HG03095 (cell line): ENCODE measurements at regions not wholly inside any gene's neighbourhood (a gene's known extent, or its start where the extent isn't known, plus 50 kb on each side); places are given as distances from the start of the nearest gene placed in this dataset.
"Not testable (repeated sequence)": the region's sequence is repeated elsewhere in the genome, so short reads cannot be mapped to it uniquely, and the experiment has no call there.

Source experiments
- ATAC-seq: cut with Tn5 transposase; IDR thresholded peaks from one replicate; pipeline ENCODE4 v1.9.1; 2021; ENCODE audit warnings: moderate library complexity; ENCODE audit not compliant: unreplicated experiment

DNA sequence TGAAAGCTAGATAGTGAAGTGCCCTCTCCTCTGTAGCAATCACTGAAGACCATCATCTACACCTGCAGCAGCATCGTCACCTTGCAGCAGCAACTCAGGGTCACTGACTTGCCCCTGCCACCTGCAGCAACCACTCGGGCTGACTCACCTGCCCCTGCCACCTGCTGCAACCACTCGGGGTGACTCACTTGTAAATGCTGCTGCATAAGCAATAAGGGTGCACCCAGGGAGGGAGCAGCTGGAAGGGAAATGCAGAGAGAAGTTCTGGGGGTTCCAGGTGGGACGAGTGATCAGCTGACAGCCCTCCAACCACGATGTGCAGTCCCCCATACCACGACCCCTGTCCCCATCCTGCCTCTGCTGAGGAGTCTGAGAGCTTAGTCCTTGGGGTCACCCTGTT lies 357.1 kb upstream of the SFSWAP start:
- no peak for ATAC-seq

DNA sequence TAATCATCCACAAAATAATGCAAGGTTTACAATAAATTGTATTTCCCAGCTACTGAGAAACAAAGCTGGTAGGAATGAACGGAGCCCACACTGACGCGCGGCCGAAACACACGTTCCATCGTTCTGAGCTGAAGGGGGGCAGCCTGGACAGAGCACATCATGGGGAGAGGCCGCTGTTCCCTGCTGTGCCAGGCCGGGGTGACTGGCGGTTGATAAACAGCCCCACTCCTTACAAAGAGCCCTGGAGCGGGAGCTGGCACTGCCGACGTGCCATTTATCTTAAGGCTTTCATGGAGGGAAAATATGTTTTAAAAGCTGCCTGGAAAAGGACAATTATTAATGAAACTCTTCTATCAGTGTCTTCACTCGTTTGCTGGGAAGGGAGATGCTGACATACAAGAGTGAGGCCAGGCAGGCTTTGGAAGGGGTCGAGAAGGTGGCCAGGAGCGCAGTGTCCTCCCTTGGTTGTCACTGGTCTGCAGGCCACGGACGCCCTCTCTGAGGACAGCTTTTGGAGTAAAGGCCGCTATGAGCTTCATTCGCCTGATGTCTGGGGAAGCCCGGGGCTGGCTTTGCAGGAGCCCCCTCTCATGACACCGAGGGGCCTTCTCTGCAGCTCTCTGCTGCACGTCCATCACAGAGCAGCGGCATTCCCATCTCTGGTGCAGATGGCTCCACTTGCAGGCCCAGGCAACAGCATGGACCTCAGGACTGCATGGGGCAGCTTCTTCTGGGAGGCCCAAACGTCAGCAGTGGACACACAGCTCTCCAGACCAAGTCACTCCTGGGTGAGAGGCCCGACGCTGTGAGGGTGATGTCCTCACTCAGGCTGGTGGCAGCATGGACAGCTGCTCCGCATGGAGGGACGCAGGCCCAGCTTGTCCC lies 355.3 kb upstream of the SFSWAP start:
- no peak for ATAC-seq

- ATAC-seq: no peak
These were observed 354.3 kb upstream of the SFSWAP start for GRCh38 chr12:131356485-131357184.

GRCh38 chr12:131357185-131357747 lies 353.6 kb upstream of the SFSWAP start:
- ATAC-seq: no peak

DNA sequence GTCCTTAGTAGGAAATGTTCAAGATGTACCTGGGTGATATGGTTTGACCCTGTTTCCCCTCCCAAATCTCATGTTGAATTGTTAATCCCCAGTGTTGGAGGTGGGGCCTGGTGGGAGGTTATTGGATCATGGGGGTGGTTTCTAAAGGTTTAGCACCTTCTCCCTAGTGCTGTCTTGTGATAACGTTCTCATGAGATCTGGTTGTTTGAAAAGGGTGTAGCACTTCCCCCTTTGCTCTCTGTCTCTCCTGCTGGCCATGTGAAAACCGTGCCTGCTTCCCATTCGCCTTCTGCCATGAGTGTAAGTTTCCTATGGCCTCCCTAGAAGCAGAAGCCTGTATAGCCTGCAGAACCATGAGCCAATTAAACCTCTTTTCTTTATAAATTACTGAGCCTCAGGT lies 353.0 kb upstream of the SFSWAP start:
- no peak for ATAC-seq

GRCh38 chr12:131362291-131363211 lies 348.3 kb upstream of the SFSWAP start:
- ATAC-seq: no peak

DNA sequence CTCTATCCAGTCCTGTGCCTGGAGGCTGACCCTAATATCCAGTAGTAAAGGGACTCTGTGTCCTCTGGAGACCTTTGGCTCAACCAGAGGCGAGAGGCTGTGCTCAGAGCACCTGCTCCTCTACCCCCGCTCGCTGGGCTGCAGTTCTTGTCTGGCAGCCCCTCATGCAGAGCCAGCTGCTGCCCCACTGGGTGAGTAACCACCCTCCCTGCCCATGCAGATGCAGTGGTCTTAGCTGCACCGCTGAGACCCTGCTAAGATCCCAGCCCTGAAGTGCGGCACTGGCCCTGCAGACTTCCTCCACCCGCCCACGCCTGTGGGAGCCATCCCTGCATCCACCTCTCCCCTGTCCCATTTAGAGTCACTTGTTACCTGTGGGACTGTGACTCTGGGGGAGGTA lies 347.5 kb upstream of the SFSWAP start:
- no peak for ATAC-seq

GRCh38 chr12:131363841-131364495 lies 346.9 kb upstream of the SFSWAP start:
- ATAC-seq: no peak

GRCh38 chr12:131364903-131365820 lies 345.7 kb upstream of the SFSWAP start:
- ATAC-seq: no peak

DNA sequence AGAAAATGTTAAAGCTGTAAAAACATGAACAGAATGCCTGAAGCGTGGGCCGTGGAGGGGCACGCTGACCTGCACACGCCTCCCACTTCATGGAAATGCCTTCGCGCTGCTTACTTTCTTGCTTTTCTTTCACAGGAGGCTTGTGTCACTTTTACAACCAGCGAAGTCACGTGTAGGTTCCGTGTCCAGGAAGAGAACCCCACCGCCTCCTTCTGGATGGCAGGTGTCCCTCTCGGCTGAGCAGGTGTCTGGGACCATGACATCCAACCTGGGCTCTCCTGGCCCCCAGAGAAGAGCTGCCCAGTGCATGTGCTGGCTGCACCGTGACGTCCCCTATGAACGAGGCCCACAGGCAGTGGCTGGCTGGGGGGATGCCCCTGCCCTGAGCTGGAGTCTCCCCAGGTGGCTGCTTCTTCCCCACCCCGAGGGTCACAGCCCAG lies 345.0 kb upstream of the SFSWAP start:
- ATAC-seq: no peak

- ATAC-seq: no peak
These were observed 344.5 kb upstream of the SFSWAP start for GRCh38 chr12:131366261-131366871.

DNA sequence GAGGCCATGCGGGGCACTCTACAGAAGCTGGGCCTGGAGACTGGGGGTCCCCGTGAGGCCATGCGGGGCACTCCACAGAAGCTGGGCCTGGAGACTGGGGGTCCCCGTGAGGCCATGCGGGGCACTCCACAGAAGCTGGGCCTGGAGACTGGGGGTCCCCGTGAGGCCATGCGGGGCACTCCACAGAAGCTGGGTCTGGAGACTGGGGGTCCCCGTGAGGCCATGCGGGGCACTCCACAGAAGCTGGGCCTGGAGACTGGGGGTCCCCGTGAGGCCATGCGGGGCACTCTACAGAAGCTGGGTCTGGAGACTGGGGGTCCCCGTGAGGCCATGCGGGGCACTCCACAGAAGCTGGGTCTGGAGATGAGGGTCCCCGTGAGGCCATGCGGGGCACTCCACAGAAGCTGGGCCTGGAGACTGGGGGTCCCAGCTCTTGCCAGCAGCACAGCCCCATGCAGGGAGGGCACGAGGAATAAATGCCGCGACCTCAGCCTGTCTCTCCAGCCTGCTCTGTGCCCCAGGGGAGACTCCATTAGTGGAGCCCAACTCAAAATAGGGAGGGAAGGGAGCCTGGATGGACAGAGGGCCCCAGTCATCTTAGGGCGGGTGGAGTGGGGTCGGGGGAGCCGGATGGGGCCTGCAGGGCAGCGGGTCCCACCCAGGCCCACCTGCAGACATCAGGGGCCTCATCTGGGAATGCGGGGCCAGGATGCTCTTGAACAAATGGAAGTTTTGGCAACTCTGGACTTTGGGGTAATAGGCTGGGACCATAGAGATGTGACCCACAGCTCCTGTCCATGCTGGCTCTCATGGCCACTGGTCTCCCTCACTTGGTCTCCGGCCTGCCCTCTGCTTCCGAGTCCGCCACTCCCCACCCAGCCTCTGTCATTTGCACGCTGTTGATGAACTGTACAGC lies 343.6 kb upstream of the SFSWAP start:
- ATAC-seq: not testable (repeated sequence)

- no peak for ATAC-seq
These were observed 342.8 kb upstream of the SFSWAP start for GRCh38 chr12:131367983-131368667.

GRCh38 chr12:131368668-131369071 lies 342.2 kb upstream of the SFSWAP start:
- ATAC-seq: no peak

GRCh38 chr12:131369094-131369845 lies 341.6 kb upstream of the SFSWAP start:
- ATAC-seq: no peak

DNA sequence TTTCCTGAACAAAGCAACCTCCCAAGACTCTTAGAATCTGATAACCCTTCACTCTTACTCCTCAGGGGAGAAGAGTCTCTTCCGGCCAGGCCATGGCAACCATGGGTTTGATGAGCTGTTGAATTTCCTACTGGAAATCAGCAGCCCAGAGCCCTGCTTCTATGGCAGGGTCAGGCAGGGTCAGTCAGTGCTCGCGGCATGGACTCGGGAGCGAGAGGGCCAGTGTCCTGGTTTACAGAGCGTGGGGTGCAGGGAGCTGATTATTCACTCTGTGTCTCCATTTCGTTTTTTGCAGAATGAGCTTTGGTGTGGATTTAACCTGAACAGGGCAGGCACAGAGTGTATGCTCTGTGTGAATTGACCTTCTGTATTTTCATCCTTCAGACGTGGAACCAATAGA lies 340.6 kb upstream of the SFSWAP start:
- ATAC-seq: no peak
